NCI-H187 (cell line): ENCODE measurements at regions not wholly inside any gene's neighbourhood (a gene's known extent, or its start where the extent isn't known, plus 50 kb on each side); places are given as distances from the start of the nearest gene placed in this dataset.
"Not testable (repeated sequence)": the region's sequence is repeated elsewhere in the genome, so short reads cannot be mapped to it uniquely, and the experiment has no call there.

ENCODE experiments used
- DNase-seq, 2 experiments: peaks; one replicate each; lab custom pipeline; 2025; lab: John Stamatoyannopoulos, UW

GRCh38 chrX:5695971-5696370 lies 532.7 kb downstream of the NLGN4X start:
- DNase-seq = no peak

DNA sequence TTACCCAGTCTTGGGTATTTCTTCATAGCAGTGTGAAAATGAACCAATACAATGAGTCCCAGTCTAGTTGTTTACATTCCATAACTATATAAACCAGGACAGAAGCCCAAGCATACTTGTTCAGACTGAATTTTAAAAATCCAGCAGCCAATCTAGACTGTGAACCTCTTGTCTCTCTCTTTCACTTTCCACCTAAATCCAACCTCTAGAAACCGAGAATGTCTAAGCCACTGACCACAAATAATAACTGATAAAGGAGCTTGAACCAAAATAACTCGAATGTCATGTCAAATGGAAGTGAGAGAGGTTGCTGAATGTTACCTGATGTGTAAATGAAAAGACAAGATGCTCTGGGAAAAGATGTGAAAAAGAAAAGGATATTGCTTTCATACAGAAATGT lies 544.7 kb downstream of the NLGN4X start:
- DNase-seq = no peak

GRCh38 chrX:5681159-5681558 lies 547.5 kb downstream of the NLGN4X start:
- no peak for DNase-seq

DNA sequence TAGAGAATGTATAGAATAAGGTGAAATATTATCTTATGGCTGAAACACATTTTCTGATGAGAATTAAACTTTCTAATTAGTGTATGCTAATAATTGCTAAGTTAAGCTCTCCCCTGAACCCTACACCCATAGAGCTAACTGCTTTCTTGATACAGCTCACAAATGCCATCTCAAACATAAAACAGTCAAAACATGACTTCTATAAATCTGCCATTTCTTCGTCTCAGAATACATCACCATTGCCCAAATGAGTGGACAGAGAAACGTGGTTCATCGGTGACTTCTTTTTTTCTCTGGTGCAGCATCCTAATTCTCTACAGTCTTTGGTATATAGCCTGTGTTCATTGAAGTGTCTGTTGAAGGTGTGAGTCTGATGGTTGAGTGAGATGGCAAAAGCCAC lies 554.6 kb downstream of the NLGN4X start:
- DNase-seq = no peak

- no peak for DNase-seq
Observed at GRCh38 chrX:5672099-5672498, 556.6 kb downstream of the NLGN4X start.

DNA sequence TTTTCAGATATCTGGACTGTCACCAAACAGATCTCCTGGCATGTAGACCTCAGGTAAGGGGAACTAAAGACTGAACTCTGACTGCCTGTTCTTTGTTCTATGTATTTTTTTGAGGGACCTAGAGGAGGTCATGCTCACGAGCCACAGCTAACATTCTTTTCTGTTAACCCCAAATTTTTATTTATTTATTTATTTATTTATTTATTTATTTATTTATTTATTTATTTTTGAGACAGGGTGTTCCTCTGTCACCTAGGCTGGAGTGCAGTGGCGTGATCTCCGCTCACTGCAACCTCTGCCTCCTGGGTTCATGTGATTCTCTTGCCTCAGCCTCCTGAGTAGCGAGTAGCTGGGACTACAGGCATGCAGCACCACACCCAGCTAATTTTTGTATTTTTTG lies 562.0 kb downstream of the NLGN4X start:
- not testable (repeated sequence) for DNase-seq

DNA sequence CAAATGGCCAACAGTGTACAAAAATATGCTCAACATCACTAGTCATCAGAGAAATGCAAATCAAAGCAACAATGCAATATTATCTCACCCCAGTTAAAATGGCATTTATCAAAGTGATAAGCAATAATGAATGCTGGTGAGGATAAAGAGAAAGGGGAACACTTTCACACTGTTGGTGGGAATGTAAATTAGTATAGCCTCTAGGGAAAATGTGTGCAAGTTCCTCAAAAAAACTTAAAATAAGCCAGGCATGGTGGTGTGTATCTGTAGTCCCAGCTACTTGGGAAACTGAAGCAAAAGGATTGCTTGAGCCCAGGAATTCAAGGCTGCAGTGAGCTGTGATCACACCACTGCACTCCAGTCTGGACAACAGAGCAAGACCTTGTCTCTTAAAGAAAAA lies 572.1 kb downstream of the NLGN4X start:
- DNase-seq = no peak

GRCh38 chrX:5650904-5651303 lies 577.8 kb downstream of the NLGN4X start:
- no peak for DNase-seq

DNA sequence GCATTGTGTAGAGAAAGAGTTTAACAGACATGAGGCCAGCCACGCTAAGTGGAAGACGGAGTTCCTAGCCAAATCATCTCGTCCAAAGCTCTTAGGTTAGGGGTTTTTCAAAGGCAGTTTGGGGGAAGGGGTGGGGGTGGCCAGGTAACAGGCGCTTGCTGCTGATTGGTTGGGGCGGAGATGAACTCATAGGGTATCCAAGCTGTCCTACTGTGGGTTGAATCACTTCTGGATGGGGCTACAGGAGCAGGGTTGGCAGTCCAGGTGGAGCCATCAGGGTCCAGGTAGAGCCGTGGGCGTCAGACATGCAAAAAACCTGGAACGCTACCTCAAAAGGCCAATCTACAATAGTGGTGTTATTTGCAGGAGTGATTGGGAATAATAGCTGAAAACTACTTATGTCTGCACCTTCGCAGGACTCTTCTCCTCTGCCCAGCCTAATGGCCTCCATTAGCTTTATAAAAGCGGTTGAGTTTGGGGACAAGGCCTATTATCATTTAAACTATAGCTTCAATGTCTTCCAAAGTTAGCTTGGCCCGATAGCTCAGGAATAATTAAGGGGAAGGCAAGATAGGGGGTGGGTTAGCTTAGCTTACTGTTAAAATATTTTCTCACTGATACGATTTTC lies 579.6 kb downstream of the NLGN4X start:
- DNase-seq = no peak

- no peak for DNase-seq
Observed at GRCh38 chrX:5646818-5647217, 581.8 kb downstream of the NLGN4X start.

DNA sequence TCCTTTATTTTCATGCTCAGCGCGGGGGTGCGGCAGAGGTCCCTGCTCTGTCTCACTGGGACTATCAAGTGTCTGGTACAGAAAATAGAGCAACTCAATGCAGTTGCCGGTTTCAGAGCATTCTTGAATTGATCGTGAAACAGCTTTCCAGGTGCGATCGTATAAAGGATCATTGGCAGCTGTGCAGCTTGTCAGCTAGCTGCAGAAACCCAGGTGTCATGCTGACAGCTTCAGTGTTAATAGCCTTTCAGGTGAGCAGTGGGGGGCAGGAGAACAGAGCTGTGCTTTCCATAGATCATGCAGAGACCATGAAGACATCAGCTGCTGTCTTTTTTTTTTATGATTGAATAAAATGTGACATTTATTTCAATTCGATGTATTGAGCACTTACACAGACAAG lies 583.9 kb downstream of the NLGN4X start:
- peak in 1 of 2 experiments; percentile 7 for DNase-seq

- DNase-seq = no peak
Observed at GRCh38 chrX:5640071-5640470, 588.6 kb downstream of the NLGN4X start.

- no peak for DNase-seq
Observed at GRCh38 chrX:5638572-5638971, 590.1 kb downstream of the NLGN4X start.

DNA sequence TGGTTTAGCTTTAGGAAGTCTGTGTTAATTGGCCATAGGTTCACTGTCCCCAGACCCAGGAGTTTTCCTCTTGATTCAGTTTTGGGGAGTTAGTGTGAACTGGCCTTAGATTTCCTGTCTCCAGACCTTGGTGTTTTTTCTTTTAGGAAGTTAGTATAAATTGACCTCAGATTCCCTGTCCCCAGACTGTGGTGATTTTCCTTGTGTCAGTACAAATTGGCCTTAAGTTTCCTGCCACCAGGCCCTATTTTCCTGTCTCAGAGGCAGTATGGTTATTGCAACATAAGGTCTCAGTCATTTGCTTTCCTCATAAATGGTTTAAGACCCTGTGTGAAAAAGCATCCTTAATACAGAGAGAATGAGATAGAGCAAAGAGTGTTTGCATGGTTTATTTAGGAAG lies 595.8 kb downstream of the NLGN4X start:
- DNase-seq = no peak

DNA sequence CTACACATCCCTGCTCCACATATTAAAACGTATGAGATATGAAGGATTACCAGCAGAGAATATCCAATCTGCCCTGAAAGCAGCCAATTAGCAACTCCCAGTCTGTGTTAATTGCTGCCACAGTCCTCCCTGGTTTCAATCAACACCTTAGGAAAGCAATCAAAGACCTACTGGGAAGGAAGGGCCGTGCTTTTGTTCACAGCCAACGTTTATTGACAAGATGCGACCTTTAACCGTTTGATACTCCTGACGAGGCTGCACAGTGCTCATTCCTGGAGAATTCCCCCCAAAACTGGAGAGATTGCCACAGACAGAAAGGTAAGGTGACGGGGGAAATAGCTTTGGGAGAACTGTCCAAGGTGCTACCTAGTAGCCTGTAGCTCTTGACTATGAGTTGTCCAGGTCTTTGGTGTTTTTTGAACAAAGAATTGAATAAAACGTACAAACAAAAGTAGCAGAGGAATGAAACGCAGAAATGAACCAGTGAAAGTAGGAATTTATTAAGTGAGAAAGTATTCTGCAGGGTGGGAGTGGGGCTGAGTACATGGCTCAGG lies 596.5 kb downstream of the NLGN4X start:
- no peak for DNase-seq

DNA sequence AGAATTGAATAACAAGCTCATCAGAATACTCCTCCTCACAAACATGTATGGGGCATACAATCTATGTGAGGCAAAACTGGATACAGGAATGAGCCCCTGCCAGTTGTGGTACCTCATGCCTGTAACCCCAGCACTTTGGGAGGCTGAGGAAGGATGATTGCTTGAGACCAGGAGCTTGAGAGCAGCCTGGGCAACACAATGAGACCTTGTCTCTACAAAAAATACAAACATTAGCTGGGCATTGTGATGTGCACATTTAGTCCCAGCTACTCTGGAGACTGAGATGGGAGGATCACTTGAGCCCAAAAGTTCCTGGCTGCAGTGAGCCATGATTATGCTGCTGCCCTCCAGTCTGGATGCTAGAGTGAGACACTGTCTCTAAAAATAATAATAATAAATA lies 611.0 kb downstream of the NLGN4X start:
- no peak for DNase-seq

GRCh38 chrX:5595570-5595969 lies 633.1 kb downstream of the NLGN4X start:
- no peak for DNase-seq

GRCh38 chrX:5586726-5587125 lies 641.9 kb downstream of the NLGN4X start:
- DNase-seq = no peak

DNA sequence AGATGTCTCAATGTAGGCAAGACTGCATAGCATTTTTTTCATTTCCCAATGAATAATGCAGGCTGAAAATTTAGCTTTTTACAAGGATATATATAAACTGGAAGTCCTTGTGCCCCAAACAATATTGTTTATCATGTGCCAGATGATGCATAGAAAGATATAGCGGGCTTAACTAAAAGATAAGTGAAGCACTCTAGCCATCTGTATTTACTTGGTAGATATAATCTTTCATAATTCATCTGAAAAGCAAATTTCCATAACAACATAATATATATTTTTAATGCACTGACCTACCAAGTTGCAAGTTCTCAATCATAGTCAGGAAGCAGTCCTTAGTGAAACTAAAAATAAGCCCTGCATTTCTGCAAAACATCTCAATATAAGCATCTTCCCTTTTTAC lies 653.3 kb downstream of the NLGN4X start:
- DNase-seq = no peak

DNA sequence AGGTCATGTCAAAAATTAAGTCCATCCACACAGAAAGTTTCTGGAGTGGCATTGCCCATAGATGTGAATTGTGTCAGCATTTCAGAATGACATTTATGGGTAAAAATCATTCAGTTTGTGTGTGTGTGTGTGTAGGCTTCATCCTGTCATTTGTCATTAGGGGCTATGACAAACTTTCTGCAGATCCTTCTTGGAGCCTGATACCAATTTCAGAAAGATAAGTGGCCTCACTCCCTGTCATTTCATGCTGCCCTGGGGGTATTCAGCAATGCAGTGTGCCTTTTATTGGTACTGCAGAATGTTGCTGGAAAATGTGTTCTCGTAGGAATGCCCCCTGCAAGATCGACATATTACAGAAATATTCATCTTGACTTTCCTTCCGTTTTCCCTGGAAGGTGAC lies 659.7 kb downstream of the NLGN4X start:
- no peak for DNase-seq

DNA sequence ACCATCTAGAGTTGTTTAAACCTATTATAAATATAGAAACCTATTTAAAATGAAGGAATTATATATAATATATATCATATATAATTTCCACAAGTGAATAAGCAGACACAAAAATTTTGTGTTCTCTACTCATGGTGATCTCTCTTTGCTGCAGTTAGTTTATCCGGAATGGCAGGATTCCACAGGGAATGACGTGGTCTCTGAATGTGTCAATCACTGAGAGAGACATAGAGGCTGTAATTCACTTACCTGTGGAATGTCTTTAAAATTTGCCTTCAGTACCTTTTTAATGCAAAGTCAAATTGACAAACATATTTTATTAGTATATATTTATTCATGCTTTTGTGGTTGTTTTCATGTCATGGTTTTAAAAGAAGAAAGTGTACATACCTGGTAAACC lies 669.3 kb downstream of the NLGN4X start:
- DNase-seq = no peak

DNA sequence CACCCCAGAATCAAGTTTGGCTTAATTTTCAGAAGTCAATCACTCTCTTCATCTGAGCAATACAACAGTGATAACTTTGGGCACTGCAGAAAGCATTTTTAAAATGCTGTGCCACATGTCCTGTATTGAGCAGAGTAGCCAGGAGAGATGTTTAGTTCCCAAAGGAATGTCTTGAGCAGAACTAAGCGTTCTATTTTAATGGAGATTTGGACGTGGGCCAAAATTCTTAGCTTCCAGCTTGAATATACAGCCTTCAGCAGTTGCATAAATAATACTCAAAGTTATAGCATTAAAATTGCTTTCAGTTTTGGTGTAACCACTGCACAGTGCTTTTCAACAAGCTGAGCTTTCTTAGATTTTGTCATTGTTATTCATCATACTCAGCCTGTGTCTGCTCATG lies 679.2 kb downstream of the NLGN4X start:
- DNase-seq = no peak

DNA sequence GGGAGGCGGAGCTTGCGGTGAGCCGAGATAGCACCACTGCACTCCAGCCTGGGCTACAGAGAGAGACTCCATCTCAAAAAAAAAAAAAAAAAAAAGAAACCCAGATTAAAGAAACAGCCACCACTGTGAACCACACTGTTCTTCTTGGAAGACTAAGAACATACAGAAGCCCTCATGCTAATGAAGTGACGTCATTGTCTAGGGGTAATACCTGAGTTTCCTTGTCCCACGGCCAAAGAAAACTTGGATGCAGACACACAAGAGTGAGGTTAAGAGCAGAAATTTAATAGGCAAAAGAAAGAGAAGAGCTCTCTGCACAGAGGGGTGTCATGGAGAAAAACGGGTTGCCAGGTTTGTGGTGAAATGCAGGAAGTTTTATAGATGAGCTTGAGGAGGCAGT lies 691.6 kb downstream of the NLGN4X start:
- DNase-seq = no peak

DNA sequence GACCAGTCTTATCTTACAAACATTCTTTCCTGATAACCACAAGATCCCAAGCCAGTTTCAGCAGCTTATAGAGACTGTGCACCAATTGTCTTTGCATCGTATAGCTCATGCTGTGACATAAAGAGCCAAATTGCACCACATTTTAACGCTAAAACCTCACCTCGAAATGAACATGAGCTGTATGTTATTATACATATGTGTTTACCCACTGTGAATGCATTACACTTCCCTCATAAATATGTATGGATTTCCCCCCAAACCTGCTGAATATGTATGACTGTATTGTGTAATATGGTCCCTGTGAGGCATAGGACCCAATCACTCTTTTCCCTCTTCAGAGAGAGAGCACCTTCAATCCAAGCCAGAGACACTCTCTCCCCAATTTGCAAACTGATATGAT lies 692.4 kb downstream of the NLGN4X start:
- no peak for DNase-seq
